GM13976 (cell line): ENCODE measurements at regions not wholly inside any gene's neighbourhood (a gene's known extent, or its start where the extent isn't known, plus 50 kb on each side); places are given as distances from the start of the nearest gene placed in this dataset.

Source experiments
- DNase-seq: peaks from one replicate; pipeline ENCODE4 v3.0.0; 2012; ENCODE audit warnings: low spot score
- CTCF ChIP-seq: IDR thresholded peaks from 2 replicates; pipeline ENCODE4 v1.5.1; 2012; ENCODE audit warnings: borderline replicate concordance, mild to moderate bottlenecking; ENCODE audit not compliant: insufficient read depth; ENCODE audit errors: extremely low read depth, missing control alignments, control extremely low read depth
- in situ Hi-C: fragments of 300-500 bp; cut with MboI; formaldehyde crosslinking; loops from one replicate; pipeline ENCODE4 v1.12.0; 2022; ENCODE audit warnings: low sequenced_read_pairs, mixed read lengths, inconsistent platforms; ENCODE audit not compliant: unreplicated experiment

DNA sequence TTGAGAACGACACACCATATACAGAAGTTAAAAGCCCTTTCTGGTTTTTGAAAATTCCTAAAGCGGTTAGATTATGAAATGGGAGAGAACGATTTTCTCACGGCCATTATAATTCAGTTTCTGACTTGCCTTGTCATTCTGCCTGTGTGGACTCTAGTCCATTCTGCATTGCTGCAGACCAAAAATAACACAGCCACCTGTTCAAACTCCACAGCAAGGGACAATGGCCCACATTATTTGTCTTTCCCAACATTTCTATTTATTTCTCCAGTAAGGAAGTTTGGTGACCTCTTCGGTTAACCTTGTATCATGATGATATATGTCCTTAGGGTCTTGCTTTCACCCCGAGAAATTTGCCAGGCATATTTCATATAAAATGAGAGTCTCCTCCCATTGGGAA is 497.7 kb downstream of the BRINP1 start:
- no peak for DNase-seq
- in situ Hi-C loops, result no loop called here

GRCh38 chr9:118882684-118883083 is 486.6 kb downstream of the BRINP1 start:
- no peak for DNase-seq
- in situ Hi-C loops, result no loop called here
- TF ChIP-seq CTCF, result no peak

More for the DNA sequence above, 497.7 kb downstream of the BRINP1 start:
- no peak for TF ChIP-seq CTCF

DNA sequence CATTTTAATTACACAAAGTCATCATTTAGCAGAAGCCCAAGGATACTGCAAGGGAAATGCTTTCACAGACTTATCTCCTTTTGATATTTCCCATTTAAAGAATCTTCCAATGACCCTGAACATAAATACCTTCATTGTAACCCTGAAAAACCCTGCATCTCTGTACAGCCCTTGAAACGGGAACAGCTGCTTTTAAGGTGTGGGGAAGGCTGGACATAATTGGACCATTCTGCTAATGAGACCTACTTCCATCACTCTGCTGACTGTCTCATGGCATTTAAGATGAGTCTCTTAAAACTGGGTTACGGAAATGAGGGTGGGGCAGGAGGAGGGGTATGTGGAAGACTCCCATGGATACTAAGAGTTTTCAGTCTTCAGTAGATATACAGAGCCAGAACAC is 485.8 kb downstream of the BRINP1 start:
- TF ChIP-seq CTCF, result no peak
- in situ Hi-C loops, result no loop called here

GRCh38 chr9:118891213-118891612 is 478.0 kb downstream of the BRINP1 start:
- DNase-seq, result no peak
- in situ Hi-C loops, result no loop called here
- no peak for TF ChIP-seq CTCF

More for the DNA sequence above, 485.8 kb downstream of the BRINP1 start:
- no peak for DNase-seq

DNA sequence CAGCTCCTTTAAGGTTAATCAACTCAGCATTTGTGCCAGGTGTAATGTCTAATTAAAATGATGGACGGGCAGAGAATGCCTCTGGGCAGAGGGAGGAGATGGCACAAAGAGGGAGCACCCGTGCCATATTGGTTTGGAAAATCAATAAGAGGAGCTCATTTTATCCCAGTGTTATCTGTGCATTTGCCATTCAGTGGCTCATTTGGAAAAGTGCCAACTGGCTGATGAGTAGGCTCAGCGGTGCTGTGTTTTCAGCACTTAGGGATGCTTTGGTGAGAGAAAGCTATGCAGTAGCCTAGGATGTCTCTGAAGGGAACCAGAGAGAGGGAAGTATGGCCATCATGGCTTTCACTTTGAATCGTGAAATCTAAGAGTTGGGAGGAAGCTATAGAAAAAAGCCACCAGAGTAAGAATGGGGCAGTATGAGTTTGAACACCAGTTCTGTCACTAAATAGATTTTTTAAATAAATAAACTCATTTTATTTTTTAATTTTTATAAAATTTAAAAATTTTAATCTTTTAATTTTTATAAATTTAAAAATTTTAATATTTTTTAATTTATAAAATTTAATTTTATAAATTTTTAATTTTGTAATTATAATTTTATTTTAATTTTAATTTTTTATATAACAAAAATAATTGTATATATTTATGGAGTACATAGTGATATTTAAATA is 472.8 kb downstream of the BRINP1 start:
- no peak for TF ChIP-seq CTCF
- in situ Hi-C loops, result no loop called here
- DNase-seq, result no peak

- no peak for TF ChIP-seq CTCF
- in situ Hi-C loops, result no loop called here
- no peak for DNase-seq
These were observed 451.1 kb downstream of the BRINP1 start for GRCh38 chr9:118918180-118918579.

DNA sequence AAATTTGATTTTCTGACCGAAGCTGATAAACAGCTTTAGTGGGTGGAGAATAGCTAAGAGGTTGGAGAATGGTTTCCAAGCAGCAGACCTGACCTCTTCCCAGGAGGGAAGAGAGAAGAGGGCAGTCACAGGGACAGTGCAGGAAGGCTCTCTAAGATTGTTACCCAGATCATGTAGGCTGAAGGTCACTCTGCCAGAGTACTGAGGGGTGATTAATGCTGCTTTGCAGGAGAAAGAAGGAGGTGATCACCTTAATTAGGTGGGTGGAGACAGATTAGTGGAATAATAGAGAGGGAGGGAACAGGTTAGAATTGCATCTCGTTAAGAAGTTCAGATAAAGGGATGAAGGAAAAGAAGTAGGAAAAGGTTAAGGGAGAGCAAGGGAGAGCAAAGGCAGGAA is 440.5 kb downstream of the BRINP1 start:
- in situ Hi-C loops, result no loop called here
- TF ChIP-seq CTCF, result no peak
- DNase-seq, result no peak
